Omental fat pad (tissue), 3 donors: ENCODE measurements at regions not wholly inside any gene's neighbourhood (a gene's known extent, or its start where the extent isn't known, plus 50 kb on each side); places are given as distances from the start of the nearest gene placed in this dataset.
"Not testable (repeated sequence)": the region's sequence is repeated elsewhere in the genome, so short reads cannot be mapped to it uniquely, and the experiment has no call there.

Experiments used
- ATAC-seq: fragments of 150-250 bp; one replicate; pipeline ENCODE4 v1.9.1; 2016; ENCODE audit warnings: mild to moderate bottlenecking, moderate library complexity; ENCODE audit not compliant: low FRiP score
- DNase-seq: peaks from one replicate; pipeline ENCODE4 v3.0.0-alpha.2; 2019; ENCODE audit warnings: low spot score
- TF ChIP-seq, protein P1 (sequence below), 3 donors: fragments of 450-650 bp; IDR thresholded peaks; one replicate each; pipeline ENCODE4 v1.5.1; 2016 to 2017; ENCODE audit warnings: antibody characterized with exemption in 3 of 3, mild to moderate bottlenecking in 3 of 3, moderate library complexity in 2 of 3

DNA sequence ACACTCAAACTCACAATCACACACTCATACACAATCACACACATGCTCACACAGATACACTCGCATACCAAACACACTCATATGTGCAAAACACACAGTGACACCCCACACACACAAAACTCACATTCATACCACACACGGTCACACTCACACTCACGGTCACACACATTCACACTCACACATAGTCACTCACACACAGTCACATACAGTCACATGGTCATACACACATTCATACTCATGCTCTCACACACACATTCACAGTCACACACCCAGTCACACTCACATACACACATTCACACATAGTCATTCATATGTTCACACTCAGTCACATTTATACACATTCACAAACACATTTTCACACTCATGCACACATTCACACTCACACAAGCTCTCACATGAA is 296.0 kb upstream of the RNF32 start:
- TF ChIP-seq, protein P1, sequence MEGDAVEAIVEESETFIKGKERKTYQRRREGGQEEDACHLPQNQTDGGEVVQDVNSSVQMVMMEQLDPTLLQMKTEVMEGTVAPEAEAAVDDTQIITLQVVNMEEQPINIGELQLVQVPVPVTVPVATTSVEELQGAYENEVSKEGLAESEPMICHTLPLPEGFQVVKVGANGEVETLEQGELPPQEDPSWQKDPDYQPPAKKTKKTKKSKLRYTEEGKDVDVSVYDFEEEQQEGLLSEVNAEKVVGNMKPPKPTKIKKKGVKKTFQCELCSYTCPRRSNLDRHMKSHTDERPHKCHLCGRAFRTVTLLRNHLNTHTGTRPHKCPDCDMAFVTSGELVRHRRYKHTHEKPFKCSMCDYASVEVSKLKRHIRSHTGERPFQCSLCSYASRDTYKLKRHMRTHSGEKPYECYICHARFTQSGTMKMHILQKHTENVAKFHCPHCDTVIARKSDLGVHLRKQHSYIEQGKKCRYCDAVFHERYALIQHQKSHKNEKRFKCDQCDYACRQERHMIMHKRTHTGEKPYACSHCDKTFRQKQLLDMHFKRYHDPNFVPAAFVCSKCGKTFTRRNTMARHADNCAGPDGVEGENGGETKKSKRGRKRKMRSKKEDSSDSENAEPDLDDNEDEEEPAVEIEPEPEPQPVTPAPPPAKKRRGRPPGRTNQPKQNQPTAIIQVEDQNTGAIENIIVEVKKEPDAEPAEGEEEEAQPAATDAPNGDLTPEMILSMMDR (IDR thresholded peaks at IDR 0.05): no peak
- ATAC-seq (no peak), DNase-seq (no peak)

- ATAC-seq: no peak
- TF ChIP-seq, protein P1 (IDR thresholded peaks at IDR 0.05): no peak
Observed at GRCh38 chr7:156334636-156335035, 305.9 kb upstream of the RNF32 start.

GRCh38 chr7:156327916-156328315 is 312.7 kb upstream of the RNF32 start:
- ATAC-seq: no peak
- DNase-seq: no peak
- TF ChIP-seq, protein P1 (IDR thresholded peaks at IDR 0.05): no peak

More at GRCh38 chr7:156334636-156335035, 305.9 kb upstream of the RNF32 start:
- DNase-seq: no peak

GRCh38 chr7:156327474-156327873 is 313.1 kb upstream of the RNF32 start:
- ATAC-seq (no peak), DNase-seq (no peak)
- TF ChIP-seq, protein P1 (IDR thresholded peaks at IDR 0.05): no peak

DNA sequence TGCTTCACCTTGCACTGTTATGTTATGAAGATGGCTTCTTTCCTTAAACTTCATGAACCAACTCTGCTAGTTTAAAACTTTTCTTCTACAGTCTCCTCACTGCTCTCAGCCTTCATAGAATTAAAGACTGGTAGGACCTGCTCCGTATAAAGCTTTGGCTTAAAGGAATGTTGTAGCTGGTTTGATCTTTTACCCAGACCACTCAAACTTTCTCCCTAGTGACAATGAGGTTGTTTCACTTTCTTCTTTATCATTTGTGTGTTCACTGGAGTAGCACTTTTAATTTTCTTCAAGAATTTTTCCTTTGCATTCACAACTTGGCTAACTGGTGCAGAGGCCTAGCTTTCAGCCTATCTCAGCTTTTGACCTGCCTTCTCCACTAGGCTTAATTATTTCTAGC is 316.4 kb upstream of the RNF32 start:
- no peak for DNase-seq
- no peak for ATAC-seq
- TF ChIP-seq, protein P1 (IDR thresholded peaks at IDR 0.05): no peak

DNA sequence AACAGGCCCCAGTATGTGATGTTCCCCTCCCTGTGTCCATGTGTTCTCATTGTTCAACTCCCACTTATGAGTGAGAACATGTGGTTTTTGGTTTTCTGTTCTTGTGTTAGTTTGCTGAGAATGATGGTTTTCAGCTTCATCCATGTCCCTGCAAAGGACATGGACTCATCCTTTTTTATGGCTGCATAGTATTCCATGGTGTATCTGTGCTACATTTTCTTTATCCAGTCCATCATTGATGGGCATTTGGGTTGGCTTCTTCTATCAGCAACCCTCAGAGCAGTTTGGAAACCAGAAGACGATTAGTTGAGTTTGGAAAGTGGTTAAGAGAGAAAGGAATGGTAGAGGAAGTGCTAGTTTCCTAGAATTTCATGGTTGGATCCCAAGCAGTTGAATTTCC is 319.1 kb upstream of the RNF32 start:
- DNase-seq: not testable (repeated sequence)

DNA sequence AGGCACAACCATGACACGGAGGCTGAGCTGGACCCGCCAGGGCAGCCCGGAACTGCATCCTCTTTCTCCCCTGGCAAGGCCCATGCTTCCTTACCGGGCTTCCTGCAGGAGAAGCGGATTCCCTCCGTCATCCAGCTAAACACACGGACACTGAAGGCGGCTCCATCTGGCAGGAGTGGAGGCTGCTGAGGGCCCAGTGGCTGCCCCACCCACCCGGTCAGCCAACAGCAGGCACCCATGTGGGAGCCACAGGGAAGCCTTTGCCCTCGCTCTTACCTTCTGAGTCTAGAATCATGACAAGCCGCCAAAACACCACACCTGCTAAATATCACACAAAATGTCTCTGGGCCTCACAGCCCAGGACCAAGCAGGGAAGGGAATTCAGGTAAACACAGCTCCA is 321.6 kb upstream of the RNF32 start:
- DNase-seq (no peak), ATAC-seq (no peak)
- TF ChIP-seq, protein P1 (IDR thresholded peaks at IDR 0.05): no peak

More for the DNA sequence above, 319.1 kb upstream of the RNF32 start:
- not testable (repeated sequence) for ATAC-seq

- TF ChIP-seq, protein P1 (IDR thresholded peaks at IDR 0.05): no peak
- ATAC-seq: no peak
- no peak for DNase-seq
Observed at GRCh38 chr7:156318426-156318825, 322.1 kb upstream of the RNF32 start.
